Esophagus muscularis mucosa (tissue), 4 donors: ENCODE measurements at regions not wholly inside any gene's neighbourhood (a gene's known extent, or its start where the extent isn't known, plus 50 kb on each side); places are given as distances from the start of the nearest gene placed in this dataset.
"Not testable (repeated sequence)": the region's sequence is repeated elsewhere in the genome, so short reads cannot be mapped to it uniquely, and the experiment has no call there.

ENCODE experiments used
- DNase-seq: peaks from one replicate; pipeline ENCODE4 v3.0.0-alpha.2; 2017; ENCODE audit errors: extremely low spot score
- H3K27ac ChIP-seq, 4 donors: fragments of 200-600 bp; sonication (generic); replicated peaks in 1 of 4; 1 replicate in 3 of 4; 2 replicates in 1 of 4; pipeline ENCODE4 v1.5.1; 2016 to 2019; ENCODE audit warnings: mild to moderate bottlenecking in 1 of 4
- H3K27me3 ChIP-seq, 4 donors: fragments of 200-600 bp; sonication (generic); one replicate each; pipeline versions ENCODE4 v1.5.1 to v1.6.0; 2016 to 2019
- H3K36me3 ChIP-seq, 4 donors: fragments of 200-600 bp; sonication (generic); one replicate each; pipeline ENCODE4 v1.5.1; 2016 to 2019
- H3K4me1 ChIP-seq, 4 donors: fragments of 200-600 bp; sonication (generic); one replicate each; pipeline ENCODE4 v1.5.1; 2016 to 2019
- H3K4me3 ChIP-seq, 4 donors: fragments of 200-600 bp; sonication (generic); 1 replicate in 2 of 4; 2 replicates in 2 of 4; pipeline ENCODE4 v1.5.1; 2016 to 2019; ENCODE audit warnings: mild to moderate bottlenecking in 4 of 4, moderate library complexity in 1 of 4
- H3K9me3 ChIP-seq, 4 donors: fragments of 200-600 bp; sonication (generic); 1 replicate in 3 of 4; 2 replicates in 1 of 4; pipeline ENCODE4 v1.5.1; 2016 to 2019
- CTCF ChIP-seq, 3 experiments: fragments of 200-600 bp in 2 of 3; fragments of 450-650 bp in 1 of 3; sonication (generic) in 2 of 3; IDR thresholded peaks; one replicate each; pipeline ENCODE4 v1.5.1; 2017 to 2019; ENCODE audit warnings: antibody characterized with exemption in 3 of 3, mild to moderate bottlenecking in 2 of 3, moderate library complexity in 1 of 3
- EP300 ChIP-seq: sonication (generic); formaldehyde crosslinking; IDR thresholded peaks from one replicate; pipeline ENCODE4 v1.6.1; 2017; ENCODE audit warnings: antibody characterized with exemption
- POLR2A ChIP-seq: fragments of 450-650 bp; IDR thresholded peaks from one replicate; pipeline ENCODE4 v1.6.1; 2017; ENCODE audit warnings: antibody characterized with exemption, moderate library complexity, mild to moderate bottlenecking, low read depth
- POLR2AphosphoS5 ChIP-seq, 2 donors: sonication (generic); formaldehyde crosslinking; IDR thresholded peaks; one replicate each; pipeline ENCODE4 v1.6.1; 2017; ENCODE audit warnings: antibody characterized with exemption in 2 of 2
- WGBS: methylation state at CpG from one replicate; pipeline ENCODE4 v1.1.5; 2018; 5-methylcytosine and 5-hydroxymethylcytosine counted together
- intact Hi-C: fragments of 100-400 bp; cut with DNase I; formaldehyde crosslinking; loops from one replicate; pipeline ENCODE4 v1.15.1; 2023

GRCh38 chr3:190959077-190959476 is 96.6 kb upstream of the GMNC start:
- no peak for TF ChIP-seq EP300
- TF ChIP-seq CTCF (IDR thresholded peaks at IDR 0.05): no peak
- TF ChIP-seq POLR2AphosphoS5 (IDR thresholded peaks at IDR 0.05): no peak
- TF ChIP-seq POLR2A: no peak
- H3K4me3 ChIP-seq: no peak overlapping the region
- no peaks in the 10 kb centered on the region for H3K4me1 ChIP-seq
- no peak for DNase-seq
- H3K9me3 ChIP-seq: no peaks in the 10 kb centered on the region
- WGBS: 56% methylated on average over 1 of the region's 1 CpG
- no peaks in the 10 kb centered on the region for H3K36me3 ChIP-seq
- intact Hi-C loops: no loop called here
- H3K27me3 ChIP-seq: no peaks in the 10 kb centered on the region
- H3K27ac ChIP-seq: no peak overlapping the region

- 58% methylated on average over 5 of the region's 5 CpGs for WGBS
- H3K4me1 ChIP-seq: no peaks in the 10 kb centered on the region
- DNase-seq: no peak
- H3K27ac ChIP-seq: no peak overlapping the region
- no peaks in the 10 kb centered on the region for H3K27me3 ChIP-seq
- H3K9me3 ChIP-seq: no peaks in the 10 kb centered on the region
- H3K4me3 ChIP-seq: no peak overlapping the region
- intact Hi-C loops: no loop called here
- no peaks in the 10 kb centered on the region for H3K36me3 ChIP-seq
- TF ChIP-seq CTCF (IDR thresholded peaks at IDR 0.05): no peak
- no peak for TF ChIP-seq EP300
These were observed 79.3 kb upstream of the GMNC start for GRCh38 chr3:190941694-190942260.

- H3K9me3 ChIP-seq, H3K4me1 ChIP-seq, H3K4me3 ChIP-seq, H3K27me3 ChIP-seq, intact Hi-C loops, H3K27ac ChIP-seq, H3K36me3 ChIP-seq, DNase-seq: not testable (repeated sequence)
- 58% methylated on average over 9 of the region's 9 CpGs for WGBS
These were observed 72.1 kb upstream of the GMNC start for GRCh38 chr3:190934616-190935015.

- Histone ChIP-seq H3K9me3 (no peaks in the 10 kb centered on the region), H3K27me3 (no peaks in the 10 kb centered on the region), H3K4me1 (no peaks in the 10 kb centered on the region), H3K36me3 (no peaks in the 10 kb centered on the region), H3K27ac (no peak overlapping the region), H3K4me3 (no peak overlapping the region)
- no peak for DNase-seq
- intact Hi-C loops: no loop called here
- WGBS: 69% methylated on average over 1 of the region's 3 CpGs
- TF ChIP-seq POLR2A: no peak
- TF ChIP-seq CTCF (IDR thresholded peaks at IDR 0.05): no peak
- no peak for TF ChIP-seq POLR2AphosphoS5 (IDR thresholded peaks at IDR 0.05)
- TF ChIP-seq EP300: no peak
These were observed 64.1 kb upstream of the GMNC start for GRCh38 chr3:190926619-190927018.

GRCh38 chr3:190912736-190913135 is 50.2 kb upstream of the GMNC start:
- TF ChIP-seq POLR2AphosphoS5 (IDR thresholded peaks at IDR 0.05) (no peak), CTCF (IDR thresholded peaks at IDR 0.05) (no peak), POLR2A (no peak)
- 84% methylated on average over 5 of the region's 5 CpGs for WGBS
- H3K36me3 ChIP-seq: no peaks in the 10 kb centered on the region
- H3K4me1 ChIP-seq: no peaks in the 10 kb centered on the region
- intact Hi-C loops: no loop called here
- no peak overlapping the region for H3K27ac ChIP-seq
- DNase-seq: no peak
- H3K9me3 ChIP-seq: no peaks in the 10 kb centered on the region
- H3K4me3 ChIP-seq: no peak overlapping the region
- no peaks in the 10 kb centered on the region for H3K27me3 ChIP-seq
